ENCODE measurements at regions not wholly inside any gene's neighbourhood (a gene's known extent, or its start where the extent isn't known, plus 50 kb on each side); places are given as distances from the start of the nearest gene placed in this dataset.

DNA sequence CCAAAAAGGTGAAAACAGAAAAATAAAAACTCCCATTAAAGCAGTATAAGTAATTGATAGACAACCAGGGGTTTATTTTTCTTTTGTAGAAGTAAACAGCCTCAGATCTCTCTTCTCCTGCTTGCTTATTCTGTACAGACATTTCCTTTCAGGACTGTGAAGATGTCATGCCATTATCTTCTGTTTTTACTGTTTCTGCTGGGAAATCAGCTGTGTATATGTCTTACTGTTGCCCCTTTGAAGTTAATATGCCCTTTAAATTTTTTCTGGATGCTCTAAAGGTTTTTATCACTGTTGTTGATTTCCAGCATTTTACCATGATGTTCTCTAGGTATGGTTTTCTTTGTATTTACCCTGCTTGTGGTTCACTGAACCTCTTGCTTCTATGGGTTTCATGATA, 199.5 kb downstream of the NXNL2 start:
- Histone ChIP-seq H3K4me3 (ENCODE audit: low read depth, low read length) (no peak overlapping the region), H3K9me3 (no peaks in the 10 kb centered on the region), H3K27me3 (replicated peaks; ENCODE audit: control insufficient read depth, insufficient read depth, low read length) (no peaks in the 10 kb centered on the region), H3K4me1 (no peaks in the 10 kb centered on the region), H3K36me3 (ENCODE audit: control insufficient read depth, insufficient read depth, low read length) (no peaks in the 10 kb centered on the region)
- H3K27me3 Mint-ChIP-seq (ENCODE audit: insufficient read depth, unreplicated experiment) = no peaks in the 10 kb centered on the region
- H3K27ac Mint-ChIP-seq (ENCODE audit: unreplicated experiment) = no peak overlapping the region
- H3K9me3 Mint-ChIP-seq (ENCODE audit: unreplicated experiment) = peaks cover 16% of the 10 kb centered on the region
- DNase-seq = no peak
- intact Hi-C loops (cut with micrococcal nuclease; ENCODE audit: unreplicated experiment) = no loop called here
- BruUV-seq (replicated peaks) = no TSS peak
- no peaks in the 10 kb centered on the region for H3K36me3 Mint-ChIP-seq (ENCODE audit: insufficient read depth, unreplicated experiment)
- H3K4me1 Mint-ChIP-seq (ENCODE audit: low read depth, unreplicated experiment) = peaks cover 3% of the 10 kb centered on the region
- CTCF ChIA-PET = no interaction called here
- TF ChIP-seq, protein P1, sequence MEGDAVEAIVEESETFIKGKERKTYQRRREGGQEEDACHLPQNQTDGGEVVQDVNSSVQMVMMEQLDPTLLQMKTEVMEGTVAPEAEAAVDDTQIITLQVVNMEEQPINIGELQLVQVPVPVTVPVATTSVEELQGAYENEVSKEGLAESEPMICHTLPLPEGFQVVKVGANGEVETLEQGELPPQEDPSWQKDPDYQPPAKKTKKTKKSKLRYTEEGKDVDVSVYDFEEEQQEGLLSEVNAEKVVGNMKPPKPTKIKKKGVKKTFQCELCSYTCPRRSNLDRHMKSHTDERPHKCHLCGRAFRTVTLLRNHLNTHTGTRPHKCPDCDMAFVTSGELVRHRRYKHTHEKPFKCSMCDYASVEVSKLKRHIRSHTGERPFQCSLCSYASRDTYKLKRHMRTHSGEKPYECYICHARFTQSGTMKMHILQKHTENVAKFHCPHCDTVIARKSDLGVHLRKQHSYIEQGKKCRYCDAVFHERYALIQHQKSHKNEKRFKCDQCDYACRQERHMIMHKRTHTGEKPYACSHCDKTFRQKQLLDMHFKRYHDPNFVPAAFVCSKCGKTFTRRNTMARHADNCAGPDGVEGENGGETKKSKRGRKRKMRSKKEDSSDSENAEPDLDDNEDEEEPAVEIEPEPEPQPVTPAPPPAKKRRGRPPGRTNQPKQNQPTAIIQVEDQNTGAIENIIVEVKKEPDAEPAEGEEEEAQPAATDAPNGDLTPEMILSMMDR (IDR thresholded peaks at IDR 0.05; ENCODE audit: insufficient read depth in 1 of 2, low read depth in 1 of 2, low read length in 1 of 2, severe bottlenecking in 1 of 2, unreplicated experiment in 1 of 2) = no peak
- POLR2A ChIA-PET = no interaction called here
- no peak overlapping the region for H3K4me3 Mint-ChIP-seq (ENCODE audit: unreplicated experiment)

DNA sequence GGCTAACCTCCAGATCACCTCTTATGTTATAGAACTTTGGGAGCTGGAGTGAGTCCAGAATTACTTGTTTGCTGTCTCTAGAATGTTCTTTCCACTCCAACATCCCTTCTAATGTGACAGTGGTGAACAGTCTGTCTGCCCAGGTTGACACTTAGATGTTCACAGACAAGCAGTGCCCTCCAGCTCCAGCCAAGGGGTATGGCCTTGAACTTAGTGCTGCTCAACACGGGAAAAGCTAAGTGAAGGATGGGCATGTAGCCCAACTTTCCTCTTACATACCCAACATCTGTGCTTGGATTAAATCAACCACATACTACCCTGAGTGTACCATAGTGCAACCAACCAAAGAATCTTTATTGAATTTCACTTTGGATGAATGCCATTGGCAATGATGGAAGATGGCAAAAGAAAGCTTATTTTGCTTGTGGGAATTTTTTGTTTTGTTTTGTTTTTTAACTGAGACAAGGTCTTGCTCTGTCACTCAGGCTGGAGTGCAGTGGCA, 201.2 kb downstream of the NXNL2 start:
- peaks cover 3% of the 10 kb centered on the region for H3K9me3 Mint-ChIP-seq (ENCODE audit: unreplicated experiment)
- no peaks in the 10 kb centered on the region for H3K27me3 Mint-ChIP-seq (ENCODE audit: insufficient read depth, unreplicated experiment)
- ChIA-PET POLR2A (no interaction called here), CTCF (no interaction called here)
- Histone ChIP-seq H3K27me3 (replicated peaks; ENCODE audit: control insufficient read depth, insufficient read depth, low read length) (no peaks in the 10 kb centered on the region), H3K9me3 (no peaks in the 10 kb centered on the region), H3K4me3 (ENCODE audit: low read depth, low read length) (no peak overlapping the region), H3K4me1 (no peaks in the 10 kb centered on the region), H3K36me3 (ENCODE audit: control insufficient read depth, insufficient read depth, low read length) (no peaks in the 10 kb centered on the region)
- H3K36me3 Mint-ChIP-seq (ENCODE audit: insufficient read depth, unreplicated experiment) = no peaks in the 10 kb centered on the region
- peaks cover 7% of the 10 kb centered on the region for H3K4me1 Mint-ChIP-seq (ENCODE audit: low read depth, unreplicated experiment)
- no peak for DNase-seq
- H3K4me3 Mint-ChIP-seq (ENCODE audit: unreplicated experiment) = no peak overlapping the region
- H3K27ac Mint-ChIP-seq (ENCODE audit: unreplicated experiment) = no peak overlapping the region
- no TSS peak for BruUV-seq (replicated peaks)
- TF ChIP-seq, protein P1 (IDR thresholded peaks at IDR 0.05; ENCODE audit: insufficient read depth in 1 of 2, low read depth in 1 of 2, low read length in 1 of 2, severe bottlenecking in 1 of 2, unreplicated experiment in 1 of 2) = no peak
- intact Hi-C loops (cut with micrococcal nuclease; ENCODE audit: unreplicated experiment) = no loop called here

DNA sequence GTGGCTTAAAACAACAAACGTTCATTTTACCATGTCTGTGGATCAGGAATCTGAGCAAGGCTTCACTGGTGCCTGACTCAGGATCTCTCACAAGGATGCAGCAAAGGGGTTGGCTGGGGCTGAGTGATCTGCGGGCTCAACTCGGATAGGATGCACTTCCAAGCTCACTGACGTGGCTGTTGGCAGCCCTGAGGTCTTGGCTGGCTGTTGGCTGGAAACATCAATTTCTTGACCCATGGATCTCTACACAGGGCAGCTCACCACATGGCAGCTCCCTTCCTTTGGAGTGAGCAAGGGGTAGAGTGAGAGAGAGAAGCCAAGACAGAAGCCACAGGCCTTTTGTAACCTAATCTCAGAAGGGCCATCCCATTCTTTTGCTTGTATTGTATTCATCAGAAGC, 202.1 kb downstream of the NXNL2 start:
- intact Hi-C loops (cut with micrococcal nuclease; ENCODE audit: unreplicated experiment) = no loop called here
- ChIA-PET CTCF (no interaction called here), POLR2A (no interaction called here)
- Mint-ChIP-seq H3K9me3 (ENCODE audit: unreplicated experiment) (no peaks in the 10 kb centered on the region), H3K27ac (ENCODE audit: unreplicated experiment) (no peak overlapping the region), H3K4me1 (ENCODE audit: low read depth, unreplicated experiment) (peaks cover 7% of the 10 kb centered on the region), H3K27me3 (ENCODE audit: insufficient read depth, unreplicated experiment) (no peaks in the 10 kb centered on the region), H3K36me3 (ENCODE audit: insufficient read depth, unreplicated experiment) (no peaks in the 10 kb centered on the region), H3K4me3 (ENCODE audit: unreplicated experiment) (no peak overlapping the region)
- H3K27me3 ChIP-seq (replicated peaks; ENCODE audit: control insufficient read depth, insufficient read depth, low read length) = no peaks in the 10 kb centered on the region
- no peaks in the 10 kb centered on the region for H3K9me3 ChIP-seq
- BruUV-seq (replicated peaks) = no TSS peak
- H3K4me3 ChIP-seq (ENCODE audit: low read depth, low read length) = no peak overlapping the region
- TF ChIP-seq, protein P1 (IDR thresholded peaks at IDR 0.05; ENCODE audit: insufficient read depth in 1 of 2, low read depth in 1 of 2, low read length in 1 of 2, severe bottlenecking in 1 of 2, unreplicated experiment in 1 of 2) = no peak
- H3K36me3 ChIP-seq (ENCODE audit: control insufficient read depth, insufficient read depth, low read length) = no peaks in the 10 kb centered on the region
- H3K4me1 ChIP-seq = no peaks in the 10 kb centered on the region
- DNase-seq = no peak

All from Caco-2 (cell line).